ENCODE measurements at regions not wholly inside any gene's neighbourhood (a gene's known extent, or its start where the extent isn't known, plus 50 kb on each side); places are given as distances from the start of the nearest gene placed in this dataset.

DNA sequence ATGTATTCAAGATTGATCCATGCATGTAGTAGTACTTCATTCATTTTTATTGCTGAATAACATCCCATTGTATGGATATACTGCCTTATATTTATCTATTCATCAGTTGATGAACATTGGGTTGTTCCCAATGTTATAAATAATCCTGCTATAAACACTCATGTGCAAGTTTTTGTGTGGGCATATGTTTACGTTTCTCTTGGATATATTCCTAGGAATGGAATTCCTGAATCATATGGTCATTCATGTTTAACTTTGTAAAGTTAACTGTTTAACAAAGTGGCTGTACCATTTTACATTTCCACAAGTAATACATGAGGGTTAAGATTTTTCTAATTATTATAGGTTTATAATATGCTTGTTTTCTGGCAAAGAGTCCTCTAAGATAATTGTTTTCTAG is 1568.2 kb upstream of the SEL1L start:
- TF ChIP-seq CTCF (IDR thresholded peaks at IDR 0.05) (no peak), TCF7L2 (IDR thresholded peaks at IDR 0.05; ENCODE audit: low read depth, low read length) (no peak), POLR2AphosphoS5 (IDR thresholded peaks at IDR 0.05; ENCODE audit: low read depth, low read length) (no peak)
- TF ChIP-seq, protein P1, sequence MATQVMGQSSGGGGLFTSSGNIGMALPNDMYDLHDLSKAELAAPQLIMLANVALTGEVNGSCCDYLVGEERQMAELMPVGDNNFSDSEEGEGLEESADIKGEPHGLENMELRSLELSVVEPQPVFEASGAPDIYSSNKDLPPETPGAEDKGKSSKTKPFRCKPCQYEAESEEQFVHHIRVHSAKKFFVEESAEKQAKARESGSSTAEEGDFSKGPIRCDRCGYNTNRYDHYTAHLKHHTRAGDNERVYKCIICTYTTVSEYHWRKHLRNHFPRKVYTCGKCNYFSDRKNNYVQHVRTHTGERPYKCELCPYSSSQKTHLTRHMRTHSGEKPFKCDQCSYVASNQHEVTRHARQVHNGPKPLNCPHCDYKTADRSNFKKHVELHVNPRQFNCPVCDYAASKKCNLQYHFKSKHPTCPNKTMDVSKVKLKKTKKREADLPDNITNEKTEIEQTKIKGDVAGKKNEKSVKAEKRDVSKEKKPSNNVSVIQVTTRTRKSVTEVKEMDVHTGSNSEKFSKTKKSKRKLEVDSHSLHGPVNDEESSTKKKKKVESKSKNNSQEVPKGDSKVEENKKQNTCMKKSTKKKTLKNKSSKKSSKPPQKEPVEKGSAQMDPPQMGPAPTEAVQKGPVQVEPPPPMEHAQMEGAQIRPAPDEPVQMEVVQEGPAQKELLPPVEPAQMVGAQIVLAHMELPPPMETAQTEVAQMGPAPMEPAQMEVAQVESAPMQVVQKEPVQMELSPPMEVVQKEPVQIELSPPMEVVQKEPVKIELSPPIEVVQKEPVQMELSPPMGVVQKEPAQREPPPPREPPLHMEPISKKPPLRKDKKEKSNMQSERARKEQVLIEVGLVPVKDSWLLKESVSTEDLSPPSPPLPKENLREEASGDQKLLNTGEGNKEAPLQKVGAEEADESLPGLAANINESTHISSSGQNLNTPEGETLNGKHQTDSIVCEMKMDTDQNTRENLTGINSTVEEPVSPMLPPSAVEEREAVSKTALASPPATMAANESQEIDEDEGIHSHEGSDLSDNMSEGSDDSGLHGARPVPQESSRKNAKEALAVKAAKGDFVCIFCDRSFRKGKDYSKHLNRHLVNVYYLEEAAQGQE (IDR thresholded peaks at IDR 0.05; ENCODE audit: insufficient read depth in 1 of 2, low read depth in 2 of 2, low read length in 1 of 2), result no peak
